IPS DF 4.7 (cell line): ENCODE measurements at regions not wholly inside any gene's neighbourhood (a gene's known extent, or its start where the extent isn't known, plus 50 kb on each side); places are given as distances from the start of the nearest gene placed in this dataset.
A peak's percentile ranks its signal among the peaks of the same experiment; 100 is the strongest.
"Not testable (repeated sequence)": the region's sequence is repeated elsewhere in the genome, so short reads cannot be mapped to it uniquely, and the experiment has no call there.

Experiments used
- DNase-seq: peaks from one replicate; pipeline ENCODE4 v3.0.0-alpha.2; 2013; ENCODE audit warnings: low spot score; ENCODE audit errors: extremely low read depth

- DNase-seq: not testable (repeated sequence)
Measured at GRCh38 chr2:91742973-91743490, 3051.6 kb downstream of the RPIA start.

- not testable (repeated sequence) for DNase-seq
Measured at GRCh38 chr2:91743910-91744309, 3052.4 kb downstream of the RPIA start.

GRCh38 chr2:91744700-91745141, 3053.2 kb downstream of the RPIA start:
- peak; percentile 16 for DNase-seq

GRCh38 chr2:91748902-91749301, 3057.4 kb downstream of the RPIA start:
- DNase-seq: no peak

GRCh38 chr2:91749665-91750064, 3058.2 kb downstream of the RPIA start:
- not testable (repeated sequence) for DNase-seq

GRCh38 chr2:91759361-91759941, 3068.0 kb downstream of the RPIA start:
- not testable (repeated sequence) for DNase-seq

GRCh38 chr2:91760672-91761071, 3069.2 kb downstream of the RPIA start:
- not testable (repeated sequence) for DNase-seq

- DNase-seq: not testable (repeated sequence)
Measured at GRCh38 chr2:91762312-91762711, 3070.8 kb downstream of the RPIA start.

GRCh38 chr2:91763710-91764109, 3072.2 kb downstream of the RPIA start:
- not testable (repeated sequence) for DNase-seq

GRCh38 chr2:91764581-91765002, 3073.1 kb downstream of the RPIA start:
- not testable (repeated sequence) for DNase-seq

GRCh38 chr2:91765018-91765754, 3073.7 kb downstream of the RPIA start:
- not testable (repeated sequence) for DNase-seq

GRCh38 chr2:91766349-91767048, 3075.0 kb downstream of the RPIA start:
- DNase-seq: not testable (repeated sequence)

GRCh38 chr2:91768301-91768700, 3076.8 kb downstream of the RPIA start:
- not testable (repeated sequence) for DNase-seq

GRCh38 chr2:91768997-91769396, 3077.5 kb downstream of the RPIA start:
- DNase-seq: not testable (repeated sequence)

- DNase-seq: not testable (repeated sequence)
Measured at GRCh38 chr2:91770046-91770575, 3078.6 kb downstream of the RPIA start.

- DNase-seq: not testable (repeated sequence)
Measured at GRCh38 chr2:91771604-91772003, 3080.1 kb downstream of the RPIA start.

GRCh38 chr2:91772240-91772937, 3080.9 kb downstream of the RPIA start:
- DNase-seq: not testable (repeated sequence)

GRCh38 chr2:91773810-91774209, 3082.3 kb downstream of the RPIA start:
- DNase-seq: not testable (repeated sequence)

- DNase-seq: not testable (repeated sequence)
Measured at GRCh38 chr2:91775193-91775592, 3083.7 kb downstream of the RPIA start.

GRCh38 chr2:91780324-91780723, 3088.9 kb downstream of the RPIA start:
- not testable (repeated sequence) for DNase-seq

- DNase-seq: not testable (repeated sequence)
Measured at GRCh38 chr2:91809391-91809790, 3061.8 kb upstream of the TEKT4 start.
